GM20000 (cell line): ENCODE measurements at regions not wholly inside any gene's neighbourhood (a gene's known extent, or its start where the extent isn't known, plus 50 kb on each side); places are given as distances from the start of the nearest gene placed in this dataset.

Experiments
- DNase-seq: peaks from one replicate; pipeline ENCODE4 v3.0.0; 2012; ENCODE audit warnings: low spot score
- CTCF ChIP-seq: IDR thresholded peaks from 2 replicates; pipeline ENCODE4 v1.5.1; 2012; ENCODE audit warnings: mild to moderate bottlenecking, control low read depth; ENCODE audit errors: extremely low read depth, missing control alignments

- no peak for DNase-seq
- TF ChIP-seq CTCF, result no peak
Observed at GRCh38 chr3:152891678-152892077, 56.7 kb downstream of the P2RY1 start.

GRCh38 chr3:152892446-152892845 lies 57.5 kb downstream of the P2RY1 start:
- no peak for TF ChIP-seq CTCF
- no peak for DNase-seq

- DNase-seq, result no peak
Observed at GRCh38 chr3:152893647-152894046, 58.7 kb downstream of the P2RY1 start.

DNA sequence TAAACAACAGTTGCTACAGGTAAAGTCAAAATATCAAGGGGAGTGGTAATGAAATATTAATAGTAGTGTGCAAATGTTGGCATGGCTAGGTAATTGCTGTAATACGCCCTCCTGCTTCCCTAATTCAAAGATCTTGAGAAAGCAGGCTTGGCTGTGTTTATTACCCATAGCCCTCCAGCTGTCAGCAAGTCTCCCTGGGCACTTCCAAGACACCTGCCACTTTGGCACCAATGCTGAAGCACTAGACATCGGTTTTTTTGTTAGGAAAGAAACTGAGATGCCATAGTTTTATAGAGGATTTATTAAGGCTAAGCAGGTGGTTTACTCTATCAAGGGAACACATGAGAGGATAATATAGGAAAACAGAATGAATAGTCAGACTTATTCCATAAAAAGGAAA lies 64.4 kb downstream of the P2RY1 start:
- no peak for TF ChIP-seq CTCF

More at GRCh38 chr3:152893647-152894046, 58.7 kb downstream of the P2RY1 start:
- no peak for TF ChIP-seq CTCF

GRCh38 chr3:152902141-152902669 lies 67.3 kb downstream of the P2RY1 start:
- no peak for TF ChIP-seq CTCF
- DNase-seq, result no peak

More for the DNA sequence above, 64.4 kb downstream of the P2RY1 start:
- no peak for DNase-seq

DNA sequence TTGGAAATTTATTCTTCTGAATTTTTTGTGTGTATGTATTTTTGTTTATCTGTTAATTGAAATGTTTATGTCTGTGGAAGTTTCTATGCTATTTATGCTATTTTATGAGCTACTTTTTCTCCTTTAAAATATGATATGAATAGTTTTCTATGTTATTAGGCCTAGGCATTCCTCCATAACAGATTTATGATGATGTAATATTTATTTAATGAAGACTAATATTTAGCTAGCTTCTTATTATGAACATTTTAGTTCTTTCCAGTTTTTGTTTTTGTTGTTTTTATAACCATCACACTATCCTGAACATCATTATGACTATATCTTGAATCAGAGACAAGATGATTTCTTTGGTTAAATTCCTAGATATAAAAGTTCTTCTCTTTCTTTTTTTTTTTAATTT lies 70.7 kb downstream of the P2RY1 start:
- TF ChIP-seq CTCF, result no peak
- DNase-seq, result no peak

- TF ChIP-seq CTCF, result no peak
- DNase-seq, result no peak
Observed at GRCh38 chr3:152909180-152909883, 74.4 kb downstream of the P2RY1 start.
